WTC11 (cell line): ENCODE measurements at regions not wholly inside any gene's neighbourhood (a gene's known extent, or its start where the extent isn't known, plus 50 kb on each side); places are given as distances from the start of the nearest gene placed in this dataset.

Experiments used
- ATF3 ChIP-seq: sonication (generic); formaldehyde crosslinking; conservative IDR thresholded peaks from 2 replicates; pipeline ENCODE4 v1.8.1; 2022; ENCODE audit warnings: mild to moderate bottlenecking, missing genetic modification reagents
- ELF4 ChIP-seq: sonication (generic); formaldehyde crosslinking; IDR thresholded peaks from 2 replicates; pipeline ENCODE4 v1.8.1; 2022; ENCODE audit warnings: low read depth, mild to moderate bottlenecking, moderate library complexity, missing genetic modification reagents
- EMX1 ChIP-seq: fragments of 250-450 bp; sonication (Bioruptor Pico); IDR thresholded peaks from 2 replicates; pipeline ENCODE4 v1.8.0; 2021; ENCODE audit warnings: mild to moderate bottlenecking
- FOXP4 ChIP-seq: sonication (generic); formaldehyde crosslinking; IDR thresholded peaks from 2 replicates; pipeline ENCODE4 v1.8.0; 2022; ENCODE audit warnings: mild to moderate bottlenecking, missing genetic modification reagents
- GTF2I ChIP-seq: fragments of 250-450 bp; sonication (Bioruptor Pico); conservative IDR thresholded peaks from 2 replicates; pipeline ENCODE4 v1.4.0; 2021; ENCODE audit warnings: mild to moderate bottlenecking
- KAT7 ChIP-seq: sonication (generic); formaldehyde crosslinking; IDR thresholded peaks from 2 replicates; pipeline ENCODE4 v1.8.1; 2023; ENCODE audit warnings: missing genetic modification reagents, mild to moderate bottlenecking, borderline replicate concordance
- MAX ChIP-seq: sonication (generic); formaldehyde crosslinking; IDR thresholded peaks from 2 replicates; pipeline ENCODE4 v1.8.0; 2022; ENCODE audit warnings: mild to moderate bottlenecking, missing genetic modification reagents

- no peak for TF ChIP-seq ELF4 (CRISPR knock-in tag)
- no peak for TF ChIP-seq GTF2I (CRISPR knock-in tag)
- TF ChIP-seq MAX (CRISPR knock-in tag), result no peak
- TF ChIP-seq KAT7 (CRISPR knock-in tag), result no peak
- TF ChIP-seq FOXP4 (CRISPR knock-in tag), result no peak
- no peak for TF ChIP-seq ATF3 (CRISPR knock-in tag)
- TF ChIP-seq EMX1, result no peak
Observed at GRCh38 chr21:32055305-32055704, 182.5 kb downstream of the HUNK start (continued).
